Esophagus squamous epithelium (tissue), 4 donors: ENCODE measurements at regions not wholly inside any gene's neighbourhood (a gene's known extent, or its start where the extent isn't known, plus 50 kb on each side); places are given as distances from the start of the nearest gene placed in this dataset.

Experiments
- CTCF ChIP-seq, 6 experiments: fragments of 450-650 bp in 4 of 6; fragments of 200-600 bp in 2 of 6; sonication (generic) in 2 of 6; IDR thresholded peaks; one replicate each; pipeline ENCODE4 v1.5.1; 2016 to 2019; ENCODE audit warnings: antibody characterized with exemption in 6 of 6, mild to moderate bottlenecking in 4 of 6, moderate library complexity in 4 of 6
- POLR2A ChIP-seq, 4 donors: fragments of 450-650 bp; IDR thresholded peaks; one replicate each; pipeline ENCODE4 v1.6.1; 2017; ENCODE audit warnings: antibody characterized with exemption in 4 of 4, mild to moderate bottlenecking in 4 of 4, moderate library complexity in 3 of 4

GRCh38 chr5:143514616-143515335 is 111.3 kb upstream of the NR3C1 start:
- TF ChIP-seq CTCF (IDR thresholded peaks at IDR 0.05): no peak
- TF ChIP-seq POLR2A (IDR thresholded peaks at IDR 0.05): no peak
